SK-MEL-5 (cell line): ENCODE measurements at regions not wholly inside any gene's neighbourhood (a gene's known extent, or its start where the extent isn't known, plus 50 kb on each side); places are given as distances from the start of the nearest gene placed in this dataset.

Experiments
- DNase-seq: peaks from one replicate; pipeline ENCODE4 v3.0.0-alpha.2; 2016; ENCODE audit warnings: low read depth, low spot score
- in situ Hi-C: cut with HindIII; loops from 2 replicates; pipeline ENCODE4 v1.10.0; 2016; ENCODE audit warnings: low sequenced_read_pairs, high pct_unique_total_duplicates, low pct_unique_long_range_greater_than_20kb

DNA sequence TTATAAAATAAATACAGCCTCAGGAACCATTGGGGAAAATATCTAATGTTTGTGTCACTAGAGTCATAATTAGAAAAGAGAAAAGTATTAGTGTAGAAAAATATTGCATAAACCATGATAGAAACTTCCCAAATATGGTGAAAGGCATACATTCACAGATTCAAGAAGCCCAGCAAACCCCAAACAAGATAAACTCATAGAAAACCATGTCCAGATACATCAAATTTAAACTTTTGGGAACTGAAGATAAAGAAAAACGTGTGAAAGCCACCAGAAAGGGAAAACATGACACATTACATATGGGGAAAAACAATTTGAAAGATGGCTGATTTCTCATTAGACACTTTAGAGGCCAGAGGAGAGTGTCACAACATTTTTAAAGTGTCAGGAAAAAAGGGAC lies 236.5 kb upstream of the FN1 start:
- no peak for DNase-seq
- in situ Hi-C loops = no loop called here

DNA sequence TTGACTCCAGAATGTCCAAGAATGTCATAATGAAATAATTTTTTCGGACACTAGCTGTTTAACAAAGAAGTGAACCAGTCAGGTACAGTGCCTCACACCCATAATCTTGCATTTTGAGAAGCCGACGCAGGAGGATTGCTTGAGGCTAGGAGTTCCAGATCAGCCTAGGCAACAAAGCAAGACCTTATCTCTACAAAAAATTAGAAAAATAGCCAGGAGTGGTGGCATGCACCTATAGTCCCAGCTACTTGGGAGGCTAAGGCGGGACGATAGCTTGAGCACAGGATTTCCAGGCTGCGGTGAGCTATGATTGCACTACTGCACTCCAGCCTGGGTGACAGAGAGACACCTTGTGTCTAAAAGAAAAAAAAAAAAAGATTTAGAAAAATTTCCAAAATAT lies 235.8 kb upstream of the FN1 start:
- in situ Hi-C loops = no loop called here
- DNase-seq = no peak

DNA sequence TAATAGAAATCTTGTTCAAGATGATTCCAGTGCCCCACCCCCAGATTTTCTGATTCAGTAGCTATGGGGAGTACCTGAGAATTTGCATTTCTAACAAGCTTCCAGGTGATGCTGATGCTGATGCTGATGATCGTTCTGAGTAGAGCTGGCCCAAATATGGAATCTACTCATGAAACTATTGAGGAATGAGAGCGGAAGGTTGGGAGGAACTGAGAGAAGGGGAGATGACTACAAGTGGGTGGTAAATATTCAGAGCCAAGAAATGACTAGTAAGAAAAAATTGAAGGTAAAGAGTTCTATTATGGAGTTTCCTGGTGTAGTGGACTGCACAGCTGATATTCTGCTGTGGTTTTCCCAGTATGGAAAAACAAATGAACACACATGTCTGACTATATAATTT lies 235.4 kb upstream of the FN1 start:
- DNase-seq = no peak
- in situ Hi-C loops = no loop called here

DNA sequence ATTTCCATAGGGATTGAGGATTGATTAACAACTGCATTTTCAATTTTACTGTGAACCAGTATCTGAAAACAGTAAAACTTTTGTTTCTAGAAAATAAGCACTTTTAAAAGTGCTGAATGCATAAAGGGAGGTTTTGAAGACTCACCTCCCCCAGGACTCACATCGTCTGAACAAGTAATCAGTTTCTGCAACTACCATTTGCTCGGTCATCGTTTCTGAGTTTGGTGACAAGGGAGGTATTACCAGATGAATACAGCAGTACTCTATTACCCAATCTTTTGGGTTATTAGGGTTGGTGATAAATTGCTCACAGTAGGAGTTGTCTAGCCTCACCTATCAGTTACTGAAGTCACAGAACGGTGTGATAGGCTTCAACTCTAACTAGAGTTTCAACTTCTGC lies 234.5 kb upstream of the FN1 start:
- no peak for DNase-seq
- in situ Hi-C loops = no loop called here

DNA sequence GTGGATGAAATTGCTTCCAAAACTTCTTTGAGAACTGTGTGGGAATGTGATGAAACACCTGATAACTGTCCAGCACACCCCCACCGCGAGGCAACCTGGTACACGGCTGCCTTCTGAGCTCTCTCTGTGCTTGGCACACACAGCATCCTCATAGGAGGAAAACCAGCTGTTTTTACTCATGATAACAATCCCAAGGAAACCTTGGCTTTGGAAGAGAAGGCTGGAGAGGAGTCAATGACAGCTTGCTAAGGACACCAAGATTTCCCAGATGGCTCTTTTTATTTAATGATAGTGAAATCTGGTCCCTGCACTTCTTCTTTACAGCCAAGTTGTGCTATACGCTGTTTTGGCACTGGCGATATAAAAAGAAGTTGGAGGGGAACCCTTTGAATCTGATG lies 232.5 kb upstream of the FN1 start:
- DNase-seq = no peak
- in situ Hi-C loops = no loop called here

DNA sequence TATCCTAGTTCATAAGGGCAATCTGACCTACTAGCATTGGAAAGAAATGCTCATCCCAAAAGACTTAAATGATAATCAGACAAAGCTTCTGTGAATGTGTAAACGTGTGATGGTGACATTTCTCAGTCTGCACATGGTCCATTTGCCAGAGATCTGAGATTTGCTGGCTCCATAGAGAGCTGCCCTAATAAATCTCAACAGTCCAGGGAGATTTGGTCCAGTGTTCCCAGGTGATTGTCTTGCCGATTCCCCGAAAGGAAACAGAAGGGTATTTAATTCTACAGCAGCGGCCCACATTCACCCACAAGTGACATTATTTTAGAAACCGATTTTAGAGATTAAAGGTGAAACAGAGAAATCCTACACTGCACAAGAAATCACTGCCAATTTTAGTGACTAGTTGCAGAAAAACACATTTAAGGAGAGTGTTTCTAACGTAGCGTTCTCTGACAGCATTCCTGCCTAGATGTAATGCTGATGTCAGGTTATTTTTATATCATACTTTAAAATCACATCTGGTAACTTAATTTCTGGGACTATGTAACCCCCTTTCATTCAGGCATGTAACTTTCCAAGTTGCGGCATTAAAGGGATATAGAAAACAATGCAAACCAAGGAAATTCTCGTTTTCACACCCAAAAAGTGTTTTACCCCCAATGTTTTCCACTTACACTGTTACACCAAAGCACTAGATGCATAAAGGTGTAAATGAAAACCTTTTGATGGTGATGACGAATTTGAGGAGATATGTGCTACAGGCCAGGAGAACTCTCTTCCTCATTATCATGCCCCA lies 231.9 kb upstream of the FN1 start:
- in situ Hi-C loops = no loop called here
- DNase-seq = no peak

DNA sequence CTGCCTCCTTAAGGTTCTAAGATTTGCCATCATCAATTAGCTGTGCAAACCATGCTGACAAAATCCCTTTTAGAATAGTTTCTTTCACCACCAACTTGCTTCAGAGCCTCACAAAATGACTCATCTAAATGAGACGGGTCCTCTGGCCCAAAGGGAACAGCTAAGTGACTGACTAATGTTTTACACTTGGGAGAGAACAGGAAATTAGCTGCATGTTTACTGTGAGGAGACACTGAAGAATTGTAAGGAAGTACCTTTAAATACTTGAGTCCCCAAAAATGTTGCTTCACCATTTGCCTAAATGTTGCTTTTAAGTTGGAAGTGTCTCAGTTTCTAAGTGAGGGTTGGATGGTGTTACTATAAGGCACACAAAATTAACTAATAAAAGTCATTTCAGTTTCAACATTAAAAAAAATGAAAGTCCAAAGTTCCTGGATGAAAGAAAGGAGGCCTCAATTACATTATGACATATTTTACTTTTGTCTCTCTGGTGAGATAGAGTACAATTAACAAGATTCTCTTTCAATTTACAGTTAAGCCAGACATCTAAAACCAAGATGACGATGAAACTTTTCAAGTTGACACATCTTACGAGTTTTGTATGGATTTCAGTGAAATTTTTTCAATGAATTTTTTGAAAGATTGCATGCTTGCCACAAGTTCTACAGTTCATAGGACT lies 229.1 kb upstream of the FN1 start:
- peak; percentile 39 for DNase-seq
- in situ Hi-C loops = no loop called here

DNA sequence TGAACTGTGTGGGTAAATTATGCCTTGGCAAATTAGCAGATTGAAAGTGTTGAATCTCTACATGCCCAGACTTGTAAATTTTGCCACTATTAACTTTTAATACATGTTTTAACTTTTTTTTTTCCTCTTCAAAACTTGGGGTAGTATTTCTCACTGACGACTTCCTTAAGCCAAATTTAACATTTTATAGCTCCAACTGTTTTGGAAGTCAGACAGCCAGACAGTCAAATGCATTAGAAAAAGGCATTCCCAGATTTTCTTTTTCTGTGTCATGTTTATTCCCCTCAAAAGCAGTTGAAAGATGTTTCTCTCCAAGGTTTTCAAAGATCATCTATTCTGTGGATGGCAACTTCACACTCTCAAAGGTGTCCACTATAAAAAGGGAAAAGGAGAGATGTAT lies 226.8 kb upstream of the FN1 start:
- no peak for DNase-seq
- in situ Hi-C loops = no loop called here

DNA sequence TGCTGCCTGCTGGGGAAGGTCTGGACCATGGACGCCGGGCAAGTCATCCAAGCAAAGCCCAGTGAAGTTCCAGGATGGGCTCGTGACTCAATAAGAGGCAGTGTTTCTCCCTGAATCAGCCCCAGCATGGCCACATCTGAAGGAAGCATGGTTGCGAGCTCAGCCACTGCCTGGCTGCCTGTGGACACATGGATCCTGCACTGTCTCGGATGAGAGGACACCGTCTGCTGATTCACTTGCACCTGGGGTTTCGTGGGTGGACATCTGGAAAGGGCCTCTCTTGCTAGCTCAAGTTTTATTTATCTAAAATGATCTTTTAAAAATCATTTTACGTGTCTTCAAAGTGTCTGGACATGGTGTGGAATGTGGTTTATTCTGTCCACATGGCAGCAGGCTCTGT lies 224.8 kb upstream of the FN1 start:
- no peak for DNase-seq

DNA sequence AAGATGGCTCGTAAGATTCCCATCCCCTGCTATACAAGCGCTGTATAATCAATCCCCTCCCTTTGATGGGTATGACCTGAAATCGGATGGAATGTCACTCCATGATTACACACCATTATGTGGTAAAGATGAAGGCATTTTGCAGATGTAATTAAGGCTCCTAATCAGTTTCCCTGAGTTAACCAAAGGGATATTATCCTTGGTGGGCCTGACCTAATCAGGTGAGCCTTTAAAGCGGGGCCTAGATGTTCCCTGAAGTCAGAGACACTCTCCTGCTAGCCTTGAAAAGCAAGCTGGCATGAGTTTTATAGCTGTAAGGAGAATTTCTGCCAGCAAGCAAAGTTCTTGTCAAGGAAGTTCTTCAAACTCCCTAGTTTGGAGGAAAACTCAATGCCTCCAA lies 223.8 kb upstream of the FN1 start:
- no peak for DNase-seq
- in situ Hi-C loops = no loop called here

More for the DNA sequence above, 224.8 kb upstream of the FN1 start:
- in situ Hi-C loops = no loop called here

DNA sequence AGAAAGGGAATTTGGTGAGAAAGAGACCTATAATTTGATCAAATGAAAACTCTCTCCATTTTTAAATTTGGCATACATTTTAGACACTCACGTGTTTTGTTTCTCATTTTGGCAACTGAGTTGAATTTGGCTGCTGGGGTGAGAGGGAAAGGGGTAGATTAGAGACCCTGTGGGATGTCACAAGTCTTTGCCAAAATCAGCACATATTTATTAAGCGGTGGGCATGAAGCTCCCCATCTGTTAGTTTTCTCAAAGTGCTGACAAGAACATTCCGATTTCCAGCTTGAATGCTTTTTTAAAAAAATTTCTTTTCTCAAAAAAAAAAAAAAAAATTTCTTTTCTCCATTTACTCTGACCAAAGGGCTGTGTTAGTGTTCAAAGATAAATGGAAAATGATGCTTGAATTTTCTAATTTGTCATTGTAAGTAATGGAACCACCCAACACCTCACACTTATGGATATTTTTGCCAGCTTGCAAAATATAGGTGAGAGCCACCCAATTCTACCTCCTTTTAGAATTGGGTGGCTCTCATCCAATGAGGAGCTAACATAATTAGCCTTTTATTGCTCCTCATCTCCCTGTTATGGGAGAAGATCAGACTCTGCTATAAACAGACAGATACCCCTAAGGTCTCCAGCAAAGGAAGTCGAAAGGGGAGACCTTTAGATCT lies 222.9 kb upstream of the FN1 start:
- in situ Hi-C loops = no loop called here
- no peak for DNase-seq

DNA sequence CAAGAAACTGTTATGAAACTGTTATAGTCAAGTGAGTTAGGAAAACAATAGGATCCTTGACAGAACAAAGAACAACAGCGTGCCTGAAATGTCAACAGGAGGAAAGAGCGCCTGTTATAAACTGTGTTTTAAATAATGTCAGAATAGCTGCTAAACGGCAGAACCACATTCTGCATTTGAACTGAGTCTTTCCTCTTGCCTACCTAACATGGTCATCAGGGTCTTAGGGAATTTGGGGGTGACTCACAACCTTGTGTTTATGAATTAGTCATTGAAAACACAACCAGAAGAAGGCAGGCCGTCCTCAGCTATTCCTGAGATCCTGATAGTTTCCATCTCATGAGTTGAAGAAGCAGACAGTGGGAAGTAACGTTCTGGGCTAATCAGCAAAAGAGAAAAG lies 222.0 kb upstream of the FN1 start:
- DNase-seq = peak; percentile 54

DNA sequence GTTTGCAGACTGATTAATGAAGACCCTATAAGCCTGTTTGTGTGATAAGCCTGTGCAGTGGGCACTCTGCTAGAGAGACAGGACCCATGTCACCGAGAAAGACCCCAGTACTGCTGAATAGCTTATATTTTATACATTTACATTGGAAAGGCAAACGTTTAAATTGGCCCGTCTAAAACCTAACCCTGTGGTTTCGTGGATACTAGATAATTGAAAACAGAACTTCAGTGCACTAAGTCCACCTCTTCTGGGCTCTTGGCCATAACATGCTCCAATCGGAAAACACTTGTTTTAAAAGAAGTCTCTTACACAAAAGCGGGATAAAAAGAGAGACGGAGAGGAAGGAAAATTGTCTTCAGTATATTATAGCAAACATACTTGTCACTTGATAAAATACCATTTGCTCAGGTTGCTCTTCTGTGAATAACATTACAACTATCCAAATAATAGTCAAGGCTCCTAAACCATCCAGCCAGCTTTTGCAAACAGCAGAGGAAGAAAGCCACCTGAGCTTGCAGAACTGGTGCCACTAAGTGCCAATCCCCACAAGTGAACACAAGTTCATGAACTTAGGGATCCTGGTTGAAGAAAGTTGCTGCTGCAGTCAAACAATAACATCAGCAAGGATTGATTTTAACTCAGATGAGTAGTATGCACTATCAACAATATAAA lies 218.4 kb upstream of the FN1 start:
- no peak for DNase-seq
- in situ Hi-C loops = no loop called here

More for the DNA sequence above, 222.0 kb upstream of the FN1 start:
- in situ Hi-C loops = no loop called here

DNA sequence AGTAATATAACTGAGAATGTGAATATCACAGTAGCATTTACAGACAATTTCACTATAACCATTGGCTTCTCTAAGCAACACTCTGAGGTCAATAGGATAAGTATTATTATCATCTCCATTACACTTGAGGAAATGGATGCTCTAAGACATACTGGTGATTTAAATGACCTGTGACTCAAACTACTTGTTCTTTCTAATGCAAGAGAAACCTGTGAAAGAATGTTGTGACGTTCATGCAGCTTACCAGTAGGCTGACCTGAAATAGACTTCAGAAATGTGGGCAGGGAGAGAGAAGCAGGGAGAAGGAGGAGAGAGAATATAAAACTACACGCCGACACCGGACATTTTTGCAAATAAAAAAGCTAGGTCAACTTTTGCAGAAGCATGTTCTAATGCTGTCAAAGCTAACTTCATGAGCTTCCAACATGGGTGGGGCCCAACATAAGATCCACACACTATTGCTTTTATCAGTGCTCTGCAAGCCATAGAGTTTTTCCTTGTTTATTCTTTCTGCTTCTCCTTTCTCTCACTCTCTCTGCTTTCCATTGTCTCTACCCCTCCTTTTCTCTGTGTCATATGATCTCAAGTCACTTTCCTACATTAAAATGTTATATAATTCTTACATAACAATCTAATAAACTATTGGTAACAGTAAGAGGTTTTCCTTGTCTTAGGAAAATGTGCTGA lies 217.6 kb upstream of the FN1 start:
- in situ Hi-C loops = no loop called here

DNA sequence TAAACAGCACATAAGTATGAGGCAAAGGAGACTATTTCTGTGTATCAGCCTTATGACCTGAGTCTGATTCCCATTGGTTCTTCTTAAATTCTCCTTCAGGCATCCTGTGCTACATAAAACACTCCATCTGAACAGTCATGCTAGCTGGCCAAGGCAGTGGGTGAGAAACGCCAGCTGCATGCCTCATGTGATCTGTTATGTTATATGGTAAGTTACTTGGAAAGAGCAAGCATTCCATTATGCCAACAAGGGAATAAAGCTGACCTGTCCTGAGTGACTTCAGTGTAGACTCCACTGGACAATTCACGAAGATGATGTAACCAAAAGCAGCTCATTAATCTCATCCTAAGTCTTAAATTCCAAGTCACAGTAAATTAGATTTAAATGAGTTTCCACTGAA lies 216.5 kb upstream of the FN1 start:
- no peak for DNase-seq
- in situ Hi-C loops = no loop called here

More for the DNA sequence above, 217.6 kb upstream of the FN1 start:
- no peak for DNase-seq

DNA sequence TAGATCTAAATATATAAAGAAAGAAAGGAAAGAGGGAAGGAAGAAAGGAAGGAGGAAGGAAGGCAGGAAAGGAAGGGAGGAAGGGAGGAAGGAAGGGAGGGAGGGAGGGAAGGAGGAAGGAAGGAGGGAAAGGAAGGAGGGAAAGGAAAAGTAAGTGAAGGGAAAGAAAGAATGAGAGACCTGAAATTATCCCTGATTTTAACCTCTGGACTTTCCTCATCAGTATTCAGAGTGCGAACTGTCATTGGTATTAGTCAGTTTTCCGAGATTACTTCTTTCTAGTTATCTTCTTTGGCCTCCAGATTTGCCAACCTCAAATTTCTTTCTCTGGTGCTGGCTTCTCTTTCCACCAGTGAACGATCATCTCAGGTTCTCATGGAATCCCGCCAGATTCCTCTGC lies 215.5 kb upstream of the FN1 start:
- no peak for DNase-seq
- in situ Hi-C loops = no loop called here

DNA sequence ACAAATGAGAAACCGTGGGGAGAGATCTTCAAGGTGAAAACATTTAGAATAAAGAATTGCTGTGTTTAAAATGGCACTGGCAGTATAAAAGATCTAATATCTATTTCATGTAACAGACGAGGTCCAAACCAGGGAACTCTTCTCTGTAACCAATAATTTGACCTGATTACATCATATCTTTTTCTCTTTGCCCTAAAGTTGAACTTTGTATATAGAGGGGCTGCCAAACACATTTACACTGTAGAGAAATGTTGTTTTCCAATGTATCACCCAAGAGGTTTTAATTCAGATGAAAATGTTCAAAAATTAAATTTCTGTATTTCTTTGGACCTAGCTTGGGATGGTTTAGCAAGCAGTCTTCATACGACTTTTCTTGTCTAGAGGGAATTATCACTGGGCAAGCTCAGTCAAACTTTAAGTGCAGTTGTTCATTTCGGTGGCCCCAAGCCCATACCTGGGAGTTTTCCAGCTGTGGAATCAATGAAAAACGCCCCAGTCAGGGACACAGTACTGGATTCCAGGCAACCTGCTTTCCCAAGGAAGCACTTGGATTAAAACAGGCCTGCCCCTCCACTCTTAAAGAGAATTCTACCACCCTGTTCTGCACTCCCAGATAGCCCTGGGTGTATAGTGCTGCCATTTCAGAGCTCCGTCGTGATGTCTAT lies 208.5 kb upstream of the FN1 start:
- in situ Hi-C loops = no loop called here
- no peak for DNase-seq
